Hypothalamus (tissue), 51 donors: ENCODE measurements at regions not wholly inside any gene's neighbourhood (a gene's known extent, or its start where the extent isn't known, plus 50 kb on each side); places are given as distances from the start of the nearest gene placed in this dataset.

ENCODE experiments used
- DNase-seq, 51 donors: peaks; one replicate each; lab custom pipeline; 2025; lab: John Stamatoyannopoulos, UW

- DNase-seq: no peak
Observed at GRCh38 chr11:30089921-30090320, 73.1 kb upstream of the KCNA4 start.

GRCh38 chr11:30091246-30091645 is 74.4 kb upstream of the KCNA4 start:
- no peak for DNase-seq

GRCh38 chr11:30091737-30092136 is 74.9 kb upstream of the KCNA4 start:
- DNase-seq: no peak

- no peak for DNase-seq
Observed at GRCh38 chr11:30092518-30092917, 75.7 kb upstream of the KCNA4 start.

- DNase-seq: no peak
Observed at GRCh38 chr11:30100495-30100894, 83.7 kb upstream of the KCNA4 start.

GRCh38 chr11:30106222-30107181 is 89.7 kb upstream of the KCNA4 start:
- no peak for DNase-seq

GRCh38 chr11:30107899-30108298 is 91.1 kb upstream of the KCNA4 start:
- peak in 1 of 51 donors; percentile 32 for DNase-seq

GRCh38 chr11:30109774-30110173 is 92.9 kb upstream of the KCNA4 start:
- DNase-seq: no peak

- DNase-seq: no peak
Observed at GRCh38 chr11:30110691-30111090, 93.9 kb upstream of the KCNA4 start.

- DNase-seq: no peak
Observed at GRCh38 chr11:30111786-30112185, 95.0 kb upstream of the KCNA4 start.

GRCh38 chr11:30113326-30113898 is 96.6 kb upstream of the KCNA4 start:
- no peak for DNase-seq

GRCh38 chr11:30116512-30116911 is 99.7 kb upstream of the KCNA4 start:
- no peak for DNase-seq

- DNase-seq: no peak
Observed at GRCh38 chr11:30120045-30120589, 103.3 kb upstream of the KCNA4 start.

GRCh38 chr11:30125456-30125855 is 105.4 kb upstream of the FSHB start:
- no peak for DNase-seq

- DNase-seq: peak in 6 of 51 donors; percentile 0 to 52 (median 1)
Observed at GRCh38 chr11:30128269-30128932, 102.4 kb upstream of the FSHB start.

GRCh38 chr11:30131535-30131934 is 99.3 kb upstream of the FSHB start:
- no peak for DNase-seq

- peak in 1 of 51 donors; percentile 2 for DNase-seq
Observed at GRCh38 chr11:30133281-30133680, 97.5 kb upstream of the FSHB start.

- DNase-seq: peak in 1 of 51 donors; percentile 11
Observed at GRCh38 chr11:30143098-30143705, 87.6 kb upstream of the FSHB start.

GRCh38 chr11:30147293-30147692 is 83.5 kb upstream of the FSHB start:
- no peak for DNase-seq

GRCh38 chr11:30149998-30150397 is 80.8 kb upstream of the FSHB start:
- no peak for DNase-seq

GRCh38 chr11:30150425-30150824 is 80.4 kb upstream of the FSHB start:
- DNase-seq: no peak
